Ovary (tissue), 3 donors: ENCODE measurements at regions not wholly inside any gene's neighbourhood (a gene's known extent, or its start where the extent isn't known, plus 50 kb on each side); places are given as distances from the start of the nearest gene placed in this dataset.

Source experiments
- EP300 ChIP-seq: sonication (generic); formaldehyde crosslinking; IDR thresholded peaks from one replicate; pipeline ENCODE4 v1.6.1; 2017; ENCODE audit warnings: antibody characterized with exemption
- TF ChIP-seq, protein P1 (sequence below), 3 donors: fragments of 450-650 bp in 2 of 3; fragments of 200-600 bp in 1 of 3; IDR thresholded peaks; one replicate each; pipeline versions ENCODE4 v1.5.1 to v1.8.0; 2016 to 2022; ENCODE audit warnings: antibody characterized with exemption in 3 of 3, mild to moderate bottlenecking in 1 of 3
- donor health status: DM: no; HTN: no; CAD: no.

DNA sequence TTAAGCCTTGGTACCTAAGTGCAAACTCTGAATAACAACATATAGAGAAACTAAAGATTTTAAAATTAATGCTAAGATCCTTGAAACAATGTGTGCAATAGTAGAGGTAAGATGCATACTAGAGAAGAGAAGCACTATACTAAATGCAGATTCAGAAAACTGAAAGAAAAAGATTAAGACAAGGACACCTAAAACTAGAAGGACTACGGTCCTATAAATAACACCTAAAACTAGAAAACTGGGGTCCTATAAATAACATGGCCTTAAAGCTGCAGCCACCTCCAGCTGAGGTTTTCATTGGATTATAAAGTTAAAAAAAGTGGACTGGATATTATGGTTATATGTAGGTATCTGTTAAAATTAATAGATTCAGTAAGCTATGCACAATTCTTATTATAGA lies 320.9 kb downstream of the IPMK start:
- TF ChIP-seq, protein P1, sequence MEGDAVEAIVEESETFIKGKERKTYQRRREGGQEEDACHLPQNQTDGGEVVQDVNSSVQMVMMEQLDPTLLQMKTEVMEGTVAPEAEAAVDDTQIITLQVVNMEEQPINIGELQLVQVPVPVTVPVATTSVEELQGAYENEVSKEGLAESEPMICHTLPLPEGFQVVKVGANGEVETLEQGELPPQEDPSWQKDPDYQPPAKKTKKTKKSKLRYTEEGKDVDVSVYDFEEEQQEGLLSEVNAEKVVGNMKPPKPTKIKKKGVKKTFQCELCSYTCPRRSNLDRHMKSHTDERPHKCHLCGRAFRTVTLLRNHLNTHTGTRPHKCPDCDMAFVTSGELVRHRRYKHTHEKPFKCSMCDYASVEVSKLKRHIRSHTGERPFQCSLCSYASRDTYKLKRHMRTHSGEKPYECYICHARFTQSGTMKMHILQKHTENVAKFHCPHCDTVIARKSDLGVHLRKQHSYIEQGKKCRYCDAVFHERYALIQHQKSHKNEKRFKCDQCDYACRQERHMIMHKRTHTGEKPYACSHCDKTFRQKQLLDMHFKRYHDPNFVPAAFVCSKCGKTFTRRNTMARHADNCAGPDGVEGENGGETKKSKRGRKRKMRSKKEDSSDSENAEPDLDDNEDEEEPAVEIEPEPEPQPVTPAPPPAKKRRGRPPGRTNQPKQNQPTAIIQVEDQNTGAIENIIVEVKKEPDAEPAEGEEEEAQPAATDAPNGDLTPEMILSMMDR (IDR thresholded peaks at IDR 0.05): no peak
- TF ChIP-seq EP300: no peak
